ENCODE measurements at regions not wholly inside any gene's neighbourhood (a gene's known extent, or its start where the extent isn't known, plus 50 kb on each side); places are given as distances from the start of the nearest gene placed in this dataset.

- DNase-seq, result no peak
Measured at GRCh38 chrX:13094828-13095341, 50.5 kb upstream of the FAM9C start.

GRCh38 chrX:13094374-13094773 is 50.0 kb upstream of the FAM9C start:
- no peak for DNase-seq

Measured in activated CD4-positive, alpha-beta T cell treated with anti-CD3 and anti-CD28 coated beads for 1 hour (primary cell).